Mesenteric fat pad (tissue), 1 donor: ENCODE measurements at regions not wholly inside any gene's neighbourhood (a gene's known extent, or its start where the extent isn't known, plus 50 kb on each side); places are given as distances from the start of the nearest gene placed in this dataset.
A peak's percentile ranks its signal among the peaks of the same experiment; 100 is the strongest.

Experiments used
- DNase-seq: peaks from one replicate; pipeline ENCODE4 v3.0.0-alpha.2; 2020; ENCODE audit warnings: low spot score
- donor health status: DM: yes; HTN: yes; CAD: no.

- no peak for DNase-seq
Observed at GRCh38 chr1:29774355-29774754, 538.0 kb downstream of the PTPRU start.

- DNase-seq, result no peak
Observed at GRCh38 chr1:29772584-29773100, 536.3 kb downstream of the PTPRU start.

- no peak for DNase-seq
Observed at GRCh38 chr1:29767769-29768425, 531.6 kb downstream of the PTPRU start.

GRCh38 chr1:29767088-29767685 lies 530.9 kb downstream of the PTPRU start:
- DNase-seq, result no peak

- no peak for DNase-seq
Observed at GRCh38 chr1:29762635-29763034, 526.3 kb downstream of the PTPRU start.

- no peak for DNase-seq
Observed at GRCh38 chr1:29761159-29761928, 525.0 kb downstream of the PTPRU start.

- DNase-seq, result no peak
Observed at GRCh38 chr1:29760067-29760564, 523.8 kb downstream of the PTPRU start.

- no peak for DNase-seq
Observed at GRCh38 chr1:29758781-29759499, 522.6 kb downstream of the PTPRU start.

GRCh38 chr1:29757866-29758780 lies 521.8 kb downstream of the PTPRU start:
- no peak for DNase-seq

GRCh38 chr1:29756901-29757725 lies 520.8 kb downstream of the PTPRU start:
- DNase-seq, result peak; percentile 77

- no peak for DNase-seq
Observed at GRCh38 chr1:29756498-29756897, 520.2 kb downstream of the PTPRU start.

GRCh38 chr1:29756085-29756484 lies 519.8 kb downstream of the PTPRU start:
- DNase-seq, result peak; percentile 45

- DNase-seq, result peak; percentile 74
Observed at GRCh38 chr1:29755412-29756015, 519.2 kb downstream of the PTPRU start.

GRCh38 chr1:29754573-29755375 lies 518.5 kb downstream of the PTPRU start:
- DNase-seq, result peak; percentile 78

GRCh38 chr1:29753771-29754572 lies 517.6 kb downstream of the PTPRU start:
- DNase-seq, result peak; percentile 65

- peak; percentile 47 for DNase-seq
Observed at GRCh38 chr1:29753244-29753643, 516.9 kb downstream of the PTPRU start.

GRCh38 chr1:29752141-29752540 lies 515.8 kb downstream of the PTPRU start:
- peak; percentile 43 for DNase-seq
